ENCODE measurements at regions not wholly inside any gene's neighbourhood (a gene's known extent, or its start where the extent isn't known, plus 50 kb on each side); places are given as distances from the start of the nearest gene placed in this dataset.

DNA sequence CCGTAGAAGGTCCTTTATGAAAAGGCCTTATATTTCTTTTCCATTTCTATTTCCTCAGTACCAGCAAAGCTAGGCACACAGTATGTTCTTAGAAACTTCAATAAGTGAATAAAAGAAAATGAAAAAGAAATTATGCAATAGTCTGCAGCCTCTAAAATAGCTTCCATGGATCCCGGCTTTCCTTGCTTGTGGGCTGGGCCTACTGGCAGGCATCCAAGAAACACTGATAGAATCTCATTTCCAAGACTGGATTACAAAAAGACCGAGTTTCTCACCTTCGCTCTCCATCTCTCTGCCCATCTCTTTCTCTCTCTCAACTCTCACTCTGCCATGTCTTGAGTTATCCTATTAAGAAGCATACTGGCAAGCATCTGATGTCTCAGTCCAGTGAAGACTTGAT, 187.5 kb upstream of the FKBP1C start:
- Histone ChIP-seq H3K56ac (ENCODE audit: extremely low read depth, insufficient read depth, low read length) (no peak overlapping the region), H3K4me1 (ENCODE audit: control insufficient read depth, insufficient read depth, low read length) (no peaks in the 10 kb centered on the region), H3K18ac (ENCODE audit: low read depth, low read length) (no peak overlapping the region), H2BK5ac (ENCODE audit: low read depth, low read length, poor library complexity, severe bottlenecking) (no peak overlapping the region), H3K27me3 (ENCODE audit: control insufficient read depth, insufficient read depth, low read length) (no peaks in the 10 kb centered on the region), H3K79me1 (ENCODE audit: low read depth in 1 of 2, low read length in 2 of 2) (no peaks in the 10 kb centered on the region), H3K9me1 (ENCODE audit: insufficient read depth, low read length) (no peaks in the 10 kb centered on the region), H3K14ac (replicated peaks; ENCODE audit: low read depth, low read length) (no peak overlapping the region), H3K4ac (ENCODE audit: low read depth, low read length) (no peak overlapping the region), H4K20me1 (ENCODE audit: insufficient read depth, low read length) (no peaks in the 10 kb centered on the region), H2BK20ac (ENCODE audit: low read depth, low read length) (no peak overlapping the region), H3K27ac (ENCODE audit: insufficient read depth, low read length) (no peak overlapping the region), H3K4me3 (ENCODE audit: insufficient read depth, low read depth, low read length) (no peak overlapping the region), H4K91ac (ENCODE audit: insufficient read depth, low read depth, low read length) (no peak overlapping the region), H4K8ac (ENCODE audit: low read depth in 2 of 2, low read length in 2 of 2) (no peak overlapping the region), H2BK120ac (ENCODE audit: low read depth, low read length) (no peak overlapping the region), H2BK15ac (ENCODE audit: low read depth, low read length) (no peak overlapping the region), H3K9ac (ENCODE audit: low read depth, low read length) (no peak overlapping the region), H2AFZ (replicated peaks; ENCODE audit: low read length, poor library complexity) (no peak overlapping the region), H3K23ac (ENCODE audit: low read depth, low read length) (no peak overlapping the region), H2AK5ac (ENCODE audit: low read depth, low read length) (no peak overlapping the region), H2AK9ac (replicated peaks; ENCODE audit: low read depth, low read length, poor library complexity) (no peak overlapping the region), H3K4me2 (ENCODE audit: low read depth, low read length) (no peak overlapping the region), H3K9me3 (ENCODE audit: control insufficient read depth, insufficient read depth, low read length) (0 out of 2 replicates have a peak, but pooled peaks cover 3% of the 10 kb centered on the region), H4K5ac (ENCODE audit: low read depth, low read length) (no peak overlapping the region), H3K36me3 (ENCODE audit: control insufficient read depth, insufficient read depth, low read length) (no peaks in the 10 kb centered on the region)
- ATAC-seq (ENCODE audit: low read depth) (no peak), DNase-seq (no peak)
- dilution Hi-C loops (cut with HindIII; ENCODE audit: low sequenced_read_pairs, unreplicated experiment) (no loop called here), intact Hi-C loops (cut with micrococcal nuclease) (no loop called here), in situ Hi-C loops (cut with MboI; ENCODE audit: low sequenced_read_pairs) (no loop called here)
- ChIA-PET POLR2A (ENCODE audit: unreplicated experiment) (no interaction called here), CTCF (no interaction called here)
- no CpG with 5 or more reads among the region's 4 CpGs for WGBS, 2 experiments (ENCODE audit: extremely low coverage in 2 of 2, insufficient read length in 1 of 2)
- no TSS peak for BruUV-seq (replicated peaks)
- TF ChIP-seq RAD21 (IDR thresholded peaks at IDR 0.05; ENCODE audit: low read length) (no peak), BHLHE40 (IDR thresholded peaks at IDR 0.05; ENCODE audit: low read depth, low read length) (no peak), MAFK (IDR thresholded peaks at IDR 0.05; ENCODE audit: low read depth, low read length) (no peak), NFE2L2 (IDR thresholded peaks at IDR 0.05; ENCODE audit: low read depth, low read length) (no peak), FOS (IDR thresholded peaks at IDR 0.05; ENCODE audit: low read depth, low read length) (no peak), CHD1 (IDR thresholded peaks at IDR 0.05; ENCODE audit: low read depth, low read length) (no peak), POLR2A (IDR thresholded peaks at IDR 0.05; ENCODE audit: low read depth, low read length) (no peak), SMC3 (IDR thresholded peaks at IDR 0.05; ENCODE audit: low read depth, low read length) (no peak)
- TF ChIP-seq, protein P1, sequence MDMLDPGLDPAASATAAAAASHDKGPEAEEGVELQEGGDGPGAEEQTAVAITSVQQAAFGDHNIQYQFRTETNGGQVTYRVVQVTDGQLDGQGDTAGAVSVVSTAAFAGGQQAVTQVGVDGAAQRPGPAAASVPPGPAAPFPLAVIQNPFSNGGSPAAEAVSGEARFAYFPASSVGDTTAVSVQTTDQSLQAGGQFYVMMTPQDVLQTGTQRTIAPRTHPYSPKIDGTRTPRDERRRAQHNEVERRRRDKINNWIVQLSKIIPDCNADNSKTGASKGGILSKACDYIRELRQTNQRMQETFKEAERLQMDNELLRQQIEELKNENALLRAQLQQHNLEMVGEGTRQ (IDR thresholded peaks at IDR 0.05; ENCODE audit: low read depth, low read length), result no peak
- TF ChIP-seq, protein P2, sequence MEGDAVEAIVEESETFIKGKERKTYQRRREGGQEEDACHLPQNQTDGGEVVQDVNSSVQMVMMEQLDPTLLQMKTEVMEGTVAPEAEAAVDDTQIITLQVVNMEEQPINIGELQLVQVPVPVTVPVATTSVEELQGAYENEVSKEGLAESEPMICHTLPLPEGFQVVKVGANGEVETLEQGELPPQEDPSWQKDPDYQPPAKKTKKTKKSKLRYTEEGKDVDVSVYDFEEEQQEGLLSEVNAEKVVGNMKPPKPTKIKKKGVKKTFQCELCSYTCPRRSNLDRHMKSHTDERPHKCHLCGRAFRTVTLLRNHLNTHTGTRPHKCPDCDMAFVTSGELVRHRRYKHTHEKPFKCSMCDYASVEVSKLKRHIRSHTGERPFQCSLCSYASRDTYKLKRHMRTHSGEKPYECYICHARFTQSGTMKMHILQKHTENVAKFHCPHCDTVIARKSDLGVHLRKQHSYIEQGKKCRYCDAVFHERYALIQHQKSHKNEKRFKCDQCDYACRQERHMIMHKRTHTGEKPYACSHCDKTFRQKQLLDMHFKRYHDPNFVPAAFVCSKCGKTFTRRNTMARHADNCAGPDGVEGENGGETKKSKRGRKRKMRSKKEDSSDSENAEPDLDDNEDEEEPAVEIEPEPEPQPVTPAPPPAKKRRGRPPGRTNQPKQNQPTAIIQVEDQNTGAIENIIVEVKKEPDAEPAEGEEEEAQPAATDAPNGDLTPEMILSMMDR (conservative IDR thresholded peaks at IDR 0.05; ENCODE audit: low read depth, low read length), result no peak

All from IMR-90 (cell line).